ENCODE measurements at regions not wholly inside any gene's neighbourhood (a gene's known extent, or its start where the extent isn't known, plus 50 kb on each side); places are given as distances from the start of the nearest gene placed in this dataset.

GRCh38 chr13:85529218-85529594 is 270.0 kb downstream of the SLITRK6 start:
- Histone ChIP-seq H3K4me1 (replicated peaks in 1 of 2) (no peaks in the 10 kb centered on the region), H3K9me3 (replicated peaks in 1 of 3) (no peaks in the 10 kb centered on the region), H3K4me3 (no peak overlapping the region), H3K27ac (no peak overlapping the region), H3K27me3 (no peaks in the 10 kb centered on the region), H3K36me3 (replicated peaks in 1 of 2) (no peaks in the 10 kb centered on the region)
- WGBS, 4 donors: 52 to 76% (median 61%) methylated on average over 2 of the region's 2 CpGs
- intact Hi-C loops (cut with DNase I): no loop called here
- DNase-seq: no peak
- TF ChIP-seq, protein P1, sequence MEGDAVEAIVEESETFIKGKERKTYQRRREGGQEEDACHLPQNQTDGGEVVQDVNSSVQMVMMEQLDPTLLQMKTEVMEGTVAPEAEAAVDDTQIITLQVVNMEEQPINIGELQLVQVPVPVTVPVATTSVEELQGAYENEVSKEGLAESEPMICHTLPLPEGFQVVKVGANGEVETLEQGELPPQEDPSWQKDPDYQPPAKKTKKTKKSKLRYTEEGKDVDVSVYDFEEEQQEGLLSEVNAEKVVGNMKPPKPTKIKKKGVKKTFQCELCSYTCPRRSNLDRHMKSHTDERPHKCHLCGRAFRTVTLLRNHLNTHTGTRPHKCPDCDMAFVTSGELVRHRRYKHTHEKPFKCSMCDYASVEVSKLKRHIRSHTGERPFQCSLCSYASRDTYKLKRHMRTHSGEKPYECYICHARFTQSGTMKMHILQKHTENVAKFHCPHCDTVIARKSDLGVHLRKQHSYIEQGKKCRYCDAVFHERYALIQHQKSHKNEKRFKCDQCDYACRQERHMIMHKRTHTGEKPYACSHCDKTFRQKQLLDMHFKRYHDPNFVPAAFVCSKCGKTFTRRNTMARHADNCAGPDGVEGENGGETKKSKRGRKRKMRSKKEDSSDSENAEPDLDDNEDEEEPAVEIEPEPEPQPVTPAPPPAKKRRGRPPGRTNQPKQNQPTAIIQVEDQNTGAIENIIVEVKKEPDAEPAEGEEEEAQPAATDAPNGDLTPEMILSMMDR (IDR thresholded peaks at IDR 0.05): no peak
- TF ChIP-seq POLR2A (IDR thresholded peaks at IDR 0.05): no peak

DNA sequence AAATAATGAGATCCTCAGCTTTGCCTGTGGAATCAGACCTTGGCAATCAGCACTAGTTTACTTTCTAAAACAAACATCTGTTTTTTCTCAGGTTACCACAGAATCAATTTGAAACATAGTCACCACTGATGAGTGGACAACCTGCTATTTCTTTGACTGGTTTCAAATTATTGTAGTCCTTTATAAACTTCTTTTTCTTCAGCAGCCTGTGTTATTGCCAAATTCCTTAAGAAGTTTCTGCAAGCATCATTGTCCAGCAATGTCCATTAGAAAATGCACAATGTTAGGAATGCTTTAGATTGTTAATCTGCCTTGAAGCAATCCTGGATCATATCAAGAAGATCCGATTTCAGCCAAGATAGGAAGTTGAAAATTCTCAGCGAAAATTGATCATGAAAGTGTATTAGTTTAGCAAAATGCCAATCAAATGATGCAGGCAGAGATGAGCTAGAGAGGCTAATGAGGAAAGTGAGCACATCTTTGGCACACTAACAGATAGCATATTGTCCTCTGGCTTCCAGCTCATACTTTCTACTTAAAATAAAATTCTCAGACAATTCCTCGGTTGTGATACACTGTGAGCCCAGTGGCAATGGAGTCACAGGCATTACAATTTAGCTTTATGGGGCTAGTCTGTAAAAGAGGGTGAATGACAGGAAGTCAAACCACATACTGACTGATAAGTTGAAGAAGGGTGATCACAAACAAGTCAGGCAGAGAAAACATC is 270.6 kb downstream of the SLITRK6 start:
- no peak overlapping the region for H3K27ac ChIP-seq
- TF ChIP-seq POLR2A (IDR thresholded peaks at IDR 0.05): no peak
- TF ChIP-seq, protein P1 (IDR thresholded peaks at IDR 0.05): no peak
- H3K27me3 ChIP-seq: no peaks in the 10 kb centered on the region
- no peaks in the 10 kb centered on the region for H3K36me3 ChIP-seq (replicated peaks in 1 of 2)
- intact Hi-C loops (cut with DNase I): no loop called here
- WGBS, 4 donors: 46 to 52% (median 49%) methylated on average over 3 of the region's 3 CpGs
- H3K4me1 ChIP-seq (replicated peaks in 1 of 2): no peaks in the 10 kb centered on the region
- no peak for DNase-seq
- H3K4me3 ChIP-seq: no peak overlapping the region
- no peaks in the 10 kb centered on the region for H3K9me3 ChIP-seq (replicated peaks in 1 of 3)

GRCh38 chr13:85527316-85527715 is 271.9 kb downstream of the SLITRK6 start:
- H3K4me3 ChIP-seq: no peak overlapping the region
- intact Hi-C loops (cut with DNase I): no loop called here
- H3K27ac ChIP-seq: no peak overlapping the region
- WGBS, 4 donors: 88 to 93% (median 90%) methylated on average over 4 of the region's 4 CpGs
- H3K9me3 ChIP-seq (replicated peaks in 1 of 3): no peaks in the 10 kb centered on the region
- no peaks in the 10 kb centered on the region for H3K36me3 ChIP-seq (replicated peaks in 1 of 2)
- DNase-seq: no peak
- H3K27me3 ChIP-seq: no peaks in the 10 kb centered on the region
- TF ChIP-seq POLR2A (IDR thresholded peaks at IDR 0.05): no peak
- TF ChIP-seq, protein P1 (IDR thresholded peaks at IDR 0.05): no peak
- no peaks in the 10 kb centered on the region for H3K4me1 ChIP-seq (replicated peaks in 1 of 2)

DNA sequence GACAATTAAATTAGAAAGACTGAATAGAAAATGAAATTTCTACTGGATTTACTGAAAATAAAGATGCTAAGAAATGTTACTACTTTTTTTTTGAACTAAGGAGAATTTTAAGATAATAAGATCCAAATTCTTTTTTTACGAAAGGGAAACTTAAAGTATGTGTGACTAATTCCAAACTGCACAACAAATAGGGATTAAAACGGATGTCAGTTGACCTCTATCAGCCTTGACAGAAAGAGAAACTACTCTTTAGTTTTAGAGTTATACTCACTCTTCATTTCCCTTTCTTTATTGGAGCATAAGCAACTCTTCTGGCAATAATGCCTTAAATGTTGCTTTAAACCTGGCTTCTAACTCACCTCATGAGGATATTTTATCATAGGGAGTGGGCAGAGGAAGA is 273.8 kb downstream of the SLITRK6 start:
- H3K27ac ChIP-seq: no peak overlapping the region
- H3K9me3 ChIP-seq (replicated peaks in 1 of 3): no peaks in the 10 kb centered on the region
- H3K27me3 ChIP-seq: no peaks in the 10 kb centered on the region
- no peak for DNase-seq
- H3K4me3 ChIP-seq: no peak overlapping the region
- no peaks in the 10 kb centered on the region for H3K4me1 ChIP-seq (replicated peaks in 1 of 2)
- no peak for TF ChIP-seq POLR2A (IDR thresholded peaks at IDR 0.05)
- TF ChIP-seq, protein P1 (IDR thresholded peaks at IDR 0.05): no peak
- H3K36me3 ChIP-seq (replicated peaks in 1 of 2): no peaks in the 10 kb centered on the region
- intact Hi-C loops (cut with DNase I): no loop called here
- 48 to 61% (median 49%) methylated on average over 2 of the region's 2 CpGs for WGBS, 4 donors

Measured in adrenal gland (tissue), 9 donors.